ENCODE measurements at regions not wholly inside any gene's neighbourhood (a gene's known extent, or its start where the extent isn't known, plus 50 kb on each side); places are given as distances from the start of the nearest gene placed in this dataset.

DNA sequence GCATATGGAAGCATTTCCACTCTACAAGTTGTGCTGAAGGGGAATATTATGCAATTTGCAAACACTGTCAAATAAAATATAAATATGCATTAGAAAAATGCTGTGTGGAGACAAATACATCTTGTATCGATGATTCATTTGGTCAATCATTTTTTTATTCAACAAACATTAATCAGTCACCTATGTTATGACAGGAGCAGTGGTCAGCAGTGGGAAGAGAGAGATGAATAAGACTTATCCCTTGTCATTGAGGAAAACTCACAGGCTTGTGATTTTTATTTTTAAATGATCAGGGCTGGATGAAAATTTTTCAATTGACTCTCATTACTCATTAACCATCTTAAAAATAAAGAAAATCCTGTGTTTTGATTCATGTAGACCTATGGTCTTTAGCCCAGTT is 574.1 kb downstream of the ACTL7B start:
- no peak for DNase-seq (ENCODE audit: low read depth)
- H3K4me3 ChIP-seq (ENCODE audit: low read depth, low read length) = no peak overlapping the region
- in situ Hi-C loops (cut with HindIII; ENCODE audit: low sequenced_read_pairs) = no loop called here
- TF ChIP-seq, protein P1, sequence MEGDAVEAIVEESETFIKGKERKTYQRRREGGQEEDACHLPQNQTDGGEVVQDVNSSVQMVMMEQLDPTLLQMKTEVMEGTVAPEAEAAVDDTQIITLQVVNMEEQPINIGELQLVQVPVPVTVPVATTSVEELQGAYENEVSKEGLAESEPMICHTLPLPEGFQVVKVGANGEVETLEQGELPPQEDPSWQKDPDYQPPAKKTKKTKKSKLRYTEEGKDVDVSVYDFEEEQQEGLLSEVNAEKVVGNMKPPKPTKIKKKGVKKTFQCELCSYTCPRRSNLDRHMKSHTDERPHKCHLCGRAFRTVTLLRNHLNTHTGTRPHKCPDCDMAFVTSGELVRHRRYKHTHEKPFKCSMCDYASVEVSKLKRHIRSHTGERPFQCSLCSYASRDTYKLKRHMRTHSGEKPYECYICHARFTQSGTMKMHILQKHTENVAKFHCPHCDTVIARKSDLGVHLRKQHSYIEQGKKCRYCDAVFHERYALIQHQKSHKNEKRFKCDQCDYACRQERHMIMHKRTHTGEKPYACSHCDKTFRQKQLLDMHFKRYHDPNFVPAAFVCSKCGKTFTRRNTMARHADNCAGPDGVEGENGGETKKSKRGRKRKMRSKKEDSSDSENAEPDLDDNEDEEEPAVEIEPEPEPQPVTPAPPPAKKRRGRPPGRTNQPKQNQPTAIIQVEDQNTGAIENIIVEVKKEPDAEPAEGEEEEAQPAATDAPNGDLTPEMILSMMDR (IDR thresholded peaks at IDR 0.05; ENCODE audit: low read depth, low read length, missing control alignments) = no peak

DNA sequence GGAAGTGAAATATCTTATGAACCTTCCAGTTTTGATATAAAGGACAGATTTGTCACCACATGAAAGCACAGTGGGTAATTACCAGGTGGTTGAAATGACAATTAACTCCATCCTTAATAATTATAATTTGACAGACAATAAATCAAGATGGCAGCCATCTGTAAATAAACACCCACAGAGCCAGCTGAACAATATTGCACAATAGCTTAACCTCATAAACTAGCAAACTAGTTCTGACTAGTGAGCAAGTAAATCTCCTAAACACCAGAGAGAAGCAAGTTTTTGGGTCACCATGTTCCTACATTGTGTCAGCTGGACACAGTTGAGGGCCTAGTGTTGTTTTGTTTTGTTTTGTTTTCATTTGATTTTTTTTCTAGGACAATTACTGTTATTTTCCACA is 577.4 kb downstream of the ACTL7B start:
- no peak overlapping the region for H3K4me3 ChIP-seq (ENCODE audit: low read depth, low read length)
- DNase-seq (ENCODE audit: low read depth) = no peak
- in situ Hi-C loops (cut with HindIII; ENCODE audit: low sequenced_read_pairs) = no loop called here
- TF ChIP-seq, protein P1 (IDR thresholded peaks at IDR 0.05; ENCODE audit: low read depth, low read length, missing control alignments) = no peak

DNA sequence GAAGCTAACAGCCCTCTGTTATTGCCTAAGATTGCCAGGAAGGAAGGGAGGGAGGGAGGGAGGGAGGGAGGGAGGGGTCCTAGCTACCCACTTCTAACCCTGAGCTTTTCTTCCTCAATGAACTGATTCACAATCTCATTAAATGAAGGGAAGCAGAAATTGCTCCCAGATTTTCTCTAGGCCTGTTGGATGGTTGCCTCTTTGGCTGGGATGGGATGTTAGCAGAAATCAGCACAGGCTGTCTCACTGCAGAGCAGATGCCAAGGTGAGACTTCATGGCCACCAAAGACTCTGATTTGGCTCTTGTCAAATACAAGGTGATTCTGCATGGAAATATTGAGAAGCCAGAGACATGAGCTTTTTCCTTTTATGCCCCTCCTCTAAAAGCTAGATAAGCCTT is 578.6 kb downstream of the ACTL7B start:
- in situ Hi-C loops (cut with HindIII; ENCODE audit: low sequenced_read_pairs) = no loop called here
- no peak overlapping the region for H3K4me3 ChIP-seq (ENCODE audit: low read depth, low read length)
- DNase-seq (ENCODE audit: low read depth) = no peak
- TF ChIP-seq, protein P1 (IDR thresholded peaks at IDR 0.05; ENCODE audit: low read depth, low read length, missing control alignments) = no peak

DNA sequence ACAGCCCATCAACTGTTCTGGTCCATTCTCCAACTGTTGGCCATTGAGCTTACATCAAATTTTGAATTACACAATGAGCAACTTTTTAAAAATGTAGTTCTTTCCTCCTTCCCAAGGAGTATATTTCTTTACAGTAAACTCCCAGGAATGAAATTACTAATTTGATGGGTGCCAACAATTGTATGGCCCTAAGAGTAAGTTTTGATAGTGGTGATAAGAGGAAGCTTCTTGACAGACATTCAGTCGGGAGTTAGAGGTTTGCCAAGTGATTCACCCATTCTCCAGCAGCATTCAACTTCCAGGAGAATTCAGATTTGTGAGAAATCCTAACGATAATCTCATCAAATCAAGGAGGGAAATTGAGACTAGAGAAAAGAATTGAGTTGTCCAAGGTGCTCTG is 579.9 kb downstream of the ACTL7B start:
- no peak for DNase-seq (ENCODE audit: low read depth)
- H3K4me3 ChIP-seq (ENCODE audit: low read depth, low read length) = no peak overlapping the region
- TF ChIP-seq, protein P1 (IDR thresholded peaks at IDR 0.05; ENCODE audit: low read depth, low read length, missing control alignments) = no peak
- in situ Hi-C loops (cut with HindIII; ENCODE audit: low sequenced_read_pairs) = no loop called here

DNA sequence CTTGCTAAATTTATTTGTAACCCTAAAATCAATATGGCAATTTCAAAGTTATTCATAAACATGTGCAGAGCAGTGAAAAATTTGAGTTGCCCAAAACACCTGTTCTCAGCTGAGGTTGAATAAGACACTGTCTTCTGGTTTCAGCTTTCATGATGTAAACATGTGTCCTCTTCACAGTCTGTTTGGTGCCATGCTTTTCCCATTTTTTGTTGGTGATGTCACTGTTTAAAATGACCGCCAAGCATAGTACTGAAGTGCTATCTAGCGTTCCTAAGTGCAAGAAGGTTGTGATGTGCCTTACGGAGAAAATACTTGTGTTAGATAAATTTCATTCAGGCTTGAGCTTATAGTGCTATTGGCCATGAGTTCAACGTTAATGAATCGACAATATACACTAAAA is 580.8 kb downstream of the ACTL7B start:
- DNase-seq (ENCODE audit: low read depth) = no peak
- TF ChIP-seq, protein P1 (IDR thresholded peaks at IDR 0.05; ENCODE audit: low read depth, low read length, missing control alignments) = no peak
- H3K4me3 ChIP-seq (ENCODE audit: low read depth, low read length) = no peak overlapping the region
- in situ Hi-C loops (cut with HindIII; ENCODE audit: low sequenced_read_pairs) = no loop called here

DNA sequence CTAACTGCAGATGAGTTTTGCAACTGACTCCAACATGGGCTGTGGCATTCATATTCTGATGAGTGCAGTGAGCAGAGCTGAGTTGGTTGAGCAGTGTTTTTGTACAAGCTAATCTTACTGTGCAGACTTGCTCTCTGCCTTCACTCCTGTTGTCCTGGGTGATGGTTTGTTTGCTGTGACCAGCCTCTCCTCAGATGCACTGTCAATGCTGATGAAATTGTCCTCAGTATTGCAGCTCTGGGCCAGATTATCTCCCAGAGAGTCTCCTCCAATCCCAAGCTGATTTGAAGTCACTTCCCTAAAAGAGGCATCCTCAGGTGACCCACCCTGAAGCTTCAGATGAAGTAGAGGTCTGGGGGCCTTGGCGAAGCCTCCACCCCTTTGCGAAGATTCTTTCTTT is 581.8 kb downstream of the ACTL7B start:
- TF ChIP-seq, protein P1 (IDR thresholded peaks at IDR 0.05; ENCODE audit: low read depth, low read length, missing control alignments) = no peak
- no peak overlapping the region for H3K4me3 ChIP-seq (ENCODE audit: low read depth, low read length)
- no peak for DNase-seq (ENCODE audit: low read depth)
- in situ Hi-C loops (cut with HindIII; ENCODE audit: low sequenced_read_pairs) = no loop called here

DNA sequence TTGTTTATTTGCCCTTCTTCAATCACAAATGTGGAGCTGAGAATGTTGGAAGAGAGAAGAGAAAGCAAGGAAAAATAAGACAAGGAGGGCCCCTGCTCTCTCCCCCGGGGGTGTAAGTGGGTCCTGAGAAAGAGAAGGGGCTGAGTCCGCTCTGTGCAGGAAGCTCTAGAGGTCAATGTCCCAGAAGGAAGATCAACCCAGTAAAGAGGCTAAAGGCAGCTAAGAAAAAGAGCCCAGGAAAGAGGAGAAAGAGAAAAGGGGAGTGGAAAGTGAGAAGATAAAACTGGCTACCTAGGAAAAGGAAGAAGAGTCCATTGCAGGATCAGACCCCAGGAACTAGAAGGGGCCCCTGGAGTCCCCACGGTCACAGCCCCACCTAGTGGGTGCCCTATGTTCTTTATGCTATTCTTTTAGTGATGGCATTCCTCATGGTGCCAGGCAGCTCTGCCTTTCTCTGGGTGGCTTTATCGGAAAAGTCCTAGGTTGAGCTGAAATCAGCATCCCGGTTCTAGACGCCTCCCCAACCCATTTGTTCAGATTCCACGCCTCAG is 583.4 kb downstream of the ACTL7B start:
- TF ChIP-seq, protein P1 (IDR thresholded peaks at IDR 0.05; ENCODE audit: low read depth, low read length, missing control alignments) = peak; percentile 58
- in situ Hi-C loops (cut with HindIII; ENCODE audit: low sequenced_read_pairs) = no loop called here
- peak overlapping the region; percentile 10 for H3K4me3 ChIP-seq (ENCODE audit: low read depth, low read length)
- no peak for DNase-seq (ENCODE audit: low read depth)

Measured in astrocyte of the cerebellum (primary cell).